ENCODE measurements at regions not wholly inside any gene's neighbourhood (a gene's known extent, or its start where the extent isn't known, plus 50 kb on each side); places are given as distances from the start of the nearest gene placed in this dataset.

GRCh38 chr5:68593211-68593671, 377.7 kb downstream of the PIK3R1 start:
- no peak for TF ChIP-seq CTCF (IDR thresholded peaks at IDR 0.05; ENCODE audit: insufficient read depth, missing control alignments)
- no peak for DNase-seq (ENCODE audit: insufficient read length, low spot score)
- FAIRE-seq = no peak

GRCh38 chr5:68612972-68613371, 397.4 kb downstream of the PIK3R1 start:
- TF ChIP-seq CTCF (IDR thresholded peaks at IDR 0.05; ENCODE audit: insufficient read depth, missing control alignments) = no peak
- DNase-seq (ENCODE audit: insufficient read length, low spot score) = no peak
- FAIRE-seq = no peak

GRCh38 chr5:68618501-68618900, 402.9 kb downstream of the PIK3R1 start:
- no peak for TF ChIP-seq CTCF (IDR thresholded peaks at IDR 0.05; ENCODE audit: insufficient read depth, missing control alignments)
- DNase-seq (ENCODE audit: insufficient read length, low spot score) (no peak), FAIRE-seq (no peak)

- DNase-seq (ENCODE audit: insufficient read length, low spot score) (no peak), FAIRE-seq (no peak)
- no peak for TF ChIP-seq CTCF (IDR thresholded peaks at IDR 0.05; ENCODE audit: insufficient read depth, missing control alignments)
These were observed 411.4 kb downstream of the PIK3R1 start for GRCh38 chr5:68627001-68627400.

DNA sequence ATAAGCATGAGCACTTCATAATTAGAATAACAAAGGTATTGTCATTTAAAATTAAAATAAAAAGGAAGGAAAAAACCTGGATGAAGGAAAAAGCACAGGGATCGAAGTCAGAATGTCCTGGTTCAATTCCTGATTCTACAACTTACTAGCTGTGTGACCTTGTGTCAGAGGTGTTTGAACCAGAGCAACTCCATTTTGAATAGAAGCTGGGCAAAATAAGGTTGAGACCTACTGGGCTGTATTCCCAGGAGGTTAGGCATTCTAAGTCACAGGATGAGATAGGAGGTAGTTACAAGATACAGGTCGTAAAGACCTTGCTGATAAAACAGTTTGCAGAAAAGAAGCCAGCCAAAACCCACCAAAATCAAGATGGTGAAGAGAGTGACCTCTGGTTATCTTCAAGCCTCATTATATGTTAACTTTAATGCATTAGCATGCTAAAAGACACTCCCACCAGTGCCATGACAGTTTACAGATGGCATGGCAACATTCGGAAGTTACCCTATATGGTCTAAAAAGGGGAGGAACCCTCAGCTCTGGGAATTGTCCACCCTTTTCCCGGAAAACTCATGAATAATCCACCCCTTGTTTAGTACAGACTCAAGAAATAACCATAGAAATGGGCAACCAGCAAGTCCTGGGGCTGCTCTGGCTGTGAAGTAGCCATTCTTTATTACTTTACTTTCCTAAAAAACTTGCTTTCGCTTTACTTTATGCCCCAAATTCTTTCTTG, 412.7 kb downstream of the PIK3R1 start:
- no peak for DNase-seq (ENCODE audit: insufficient read length, low spot score)
- no peak for FAIRE-seq
- no peak for TF ChIP-seq CTCF (IDR thresholded peaks at IDR 0.05; ENCODE audit: insufficient read depth, missing control alignments)

- TF ChIP-seq CTCF (IDR thresholded peaks at IDR 0.05; ENCODE audit: insufficient read depth, missing control alignments) = no peak
- FAIRE-seq = no peak
- DNase-seq (ENCODE audit: insufficient read length, low spot score) = no peak
These were observed 414.8 kb downstream of the PIK3R1 start for GRCh38 chr5:68630354-68630753.

DNA sequence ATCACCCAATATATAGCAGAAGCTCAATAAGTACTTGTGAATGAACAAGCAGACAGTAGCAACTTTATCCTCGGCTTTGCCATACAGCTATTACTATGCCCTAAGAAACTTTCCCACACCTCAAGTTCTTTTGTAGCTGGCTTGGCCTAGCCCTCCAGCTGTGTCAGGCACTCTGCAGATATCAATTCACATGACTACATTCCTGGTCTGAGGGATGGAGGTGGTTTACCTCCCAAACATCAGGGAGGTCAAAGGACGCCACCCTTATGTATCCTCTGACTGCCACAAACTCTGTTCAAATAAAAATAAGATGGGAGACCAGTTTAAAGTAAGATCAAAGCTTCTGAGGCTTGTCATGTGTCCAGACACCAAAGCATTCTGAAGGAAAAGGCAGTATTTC, 416.3 kb downstream of the PIK3R1 start:
- no peak for TF ChIP-seq CTCF (IDR thresholded peaks at IDR 0.05; ENCODE audit: insufficient read depth, missing control alignments)
- FAIRE-seq (no peak), DNase-seq (ENCODE audit: insufficient read length, low spot score) (no peak)

Data from D721Med (cell line).